ENCODE measurements at regions not wholly inside any gene's neighbourhood (a gene's known extent, or its start where the extent isn't known, plus 50 kb on each side); places are given as distances from the start of the nearest gene placed in this dataset.

DNA sequence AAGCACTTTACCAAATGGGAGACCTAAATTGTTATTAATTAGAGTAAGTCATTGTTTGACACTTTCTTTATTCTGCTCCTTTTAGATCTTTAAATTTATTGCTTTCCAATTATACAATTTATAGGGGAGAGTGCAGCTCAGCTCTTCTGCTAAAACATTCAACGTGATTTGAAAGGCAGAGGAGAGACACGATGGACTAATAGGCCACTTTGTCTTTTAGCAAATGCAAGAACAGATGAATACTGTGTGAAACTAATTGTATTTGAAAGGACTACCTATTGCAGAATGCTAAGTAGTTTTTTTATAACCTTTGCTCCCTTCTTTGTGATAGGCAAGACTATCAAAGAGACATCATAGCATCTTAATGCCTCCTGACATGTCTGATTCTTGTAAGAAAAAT, 320.4 kb upstream of the KLF3 start:
- DNase-seq (ENCODE audit: low read depth) = no peak
- no peak overlapping the region for H3K4me3 ChIP-seq (ENCODE audit: low read depth, low read length)
- TF ChIP-seq, protein P1, sequence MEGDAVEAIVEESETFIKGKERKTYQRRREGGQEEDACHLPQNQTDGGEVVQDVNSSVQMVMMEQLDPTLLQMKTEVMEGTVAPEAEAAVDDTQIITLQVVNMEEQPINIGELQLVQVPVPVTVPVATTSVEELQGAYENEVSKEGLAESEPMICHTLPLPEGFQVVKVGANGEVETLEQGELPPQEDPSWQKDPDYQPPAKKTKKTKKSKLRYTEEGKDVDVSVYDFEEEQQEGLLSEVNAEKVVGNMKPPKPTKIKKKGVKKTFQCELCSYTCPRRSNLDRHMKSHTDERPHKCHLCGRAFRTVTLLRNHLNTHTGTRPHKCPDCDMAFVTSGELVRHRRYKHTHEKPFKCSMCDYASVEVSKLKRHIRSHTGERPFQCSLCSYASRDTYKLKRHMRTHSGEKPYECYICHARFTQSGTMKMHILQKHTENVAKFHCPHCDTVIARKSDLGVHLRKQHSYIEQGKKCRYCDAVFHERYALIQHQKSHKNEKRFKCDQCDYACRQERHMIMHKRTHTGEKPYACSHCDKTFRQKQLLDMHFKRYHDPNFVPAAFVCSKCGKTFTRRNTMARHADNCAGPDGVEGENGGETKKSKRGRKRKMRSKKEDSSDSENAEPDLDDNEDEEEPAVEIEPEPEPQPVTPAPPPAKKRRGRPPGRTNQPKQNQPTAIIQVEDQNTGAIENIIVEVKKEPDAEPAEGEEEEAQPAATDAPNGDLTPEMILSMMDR (conservative IDR thresholded peaks at IDR 0.05; ENCODE audit: low read depth, low read length) = no peak

DNA sequence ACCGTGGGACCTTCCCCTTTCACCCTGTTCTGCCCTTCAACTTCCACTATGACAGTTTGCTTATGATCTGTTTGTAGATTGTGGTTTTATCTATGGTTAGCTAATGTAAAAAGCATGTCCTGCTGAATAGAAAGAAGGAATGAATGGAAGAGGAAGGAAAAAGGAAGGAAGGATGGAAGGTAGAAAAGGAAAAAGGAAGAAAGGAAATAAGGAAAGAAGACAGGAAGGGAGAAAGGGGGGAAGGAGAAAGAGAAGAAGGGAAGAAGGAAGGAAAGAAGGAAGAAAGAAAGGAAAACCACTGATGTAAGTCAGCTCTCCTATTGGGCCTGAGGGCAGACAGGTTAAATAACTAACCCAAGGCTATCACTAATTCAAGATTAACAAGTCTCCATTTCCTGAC, 319.1 kb upstream of the KLF3 start:
- TF ChIP-seq, protein P1 (conservative IDR thresholded peaks at IDR 0.05; ENCODE audit: low read depth, low read length) = no peak
- DNase-seq (ENCODE audit: low read depth) = no peak
- no peak overlapping the region for H3K4me3 ChIP-seq (ENCODE audit: low read depth, low read length)

DNA sequence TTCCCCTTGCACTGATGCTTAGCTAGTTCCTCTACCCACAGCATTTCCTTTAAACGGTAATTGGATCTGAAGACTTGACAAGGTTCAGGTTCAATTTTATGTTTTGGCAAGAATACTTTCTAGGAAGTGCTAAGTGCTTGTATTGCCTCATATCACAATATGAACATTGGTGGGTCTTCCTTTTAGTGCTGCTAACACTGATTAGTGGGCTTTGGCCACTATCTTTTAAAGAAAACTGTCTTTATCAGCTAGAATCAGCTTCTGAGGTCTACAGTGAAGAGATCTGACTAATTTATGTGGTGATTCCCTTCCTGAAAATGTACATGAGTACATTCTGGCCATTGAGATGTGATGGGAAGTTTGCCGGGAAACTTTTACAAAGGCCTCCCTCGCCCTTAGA, 316.7 kb upstream of the KLF3 start:
- TF ChIP-seq, protein P1 (conservative IDR thresholded peaks at IDR 0.05; ENCODE audit: low read depth, low read length) = no peak
- H3K4me3 ChIP-seq (ENCODE audit: low read depth, low read length) = no peak overlapping the region
- no peak for DNase-seq (ENCODE audit: low read depth)

GRCh38 chr4:38354421-38354820, 309.6 kb upstream of the KLF3 start:
- TF ChIP-seq, protein P1 (conservative IDR thresholded peaks at IDR 0.05; ENCODE audit: low read depth, low read length) = no peak
- no peak overlapping the region for H3K4me3 ChIP-seq (ENCODE audit: low read depth, low read length)
- DNase-seq (ENCODE audit: low read depth) = no peak

- TF ChIP-seq, protein P1 (conservative IDR thresholded peaks at IDR 0.05; ENCODE audit: low read depth, low read length) = no peak
- H3K4me3 ChIP-seq (ENCODE audit: low read depth, low read length) = no peak overlapping the region
- no peak for DNase-seq (ENCODE audit: low read depth)
Measured at GRCh38 chr4:38354872-38355271, 309.1 kb upstream of the KLF3 start.

DNA sequence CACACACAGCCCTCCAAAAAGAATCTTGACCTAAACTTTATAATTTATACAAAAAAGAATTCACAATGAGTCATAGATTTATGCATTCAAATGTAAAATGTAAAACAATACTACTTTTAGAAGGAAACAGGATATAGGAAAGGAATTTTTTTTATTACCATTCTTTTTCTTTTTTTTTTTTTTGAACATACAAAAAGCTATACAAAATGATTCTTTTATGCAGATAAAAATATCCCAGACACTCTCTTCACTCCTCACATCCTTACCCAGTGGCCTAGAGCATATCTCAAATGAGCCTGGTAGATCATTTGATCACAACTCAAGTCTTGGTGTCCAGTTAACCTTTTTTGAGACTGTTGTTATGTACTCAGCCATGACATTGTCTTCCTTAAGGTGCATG, 307.3 kb upstream of the KLF3 start:
- TF ChIP-seq, protein P1 (conservative IDR thresholded peaks at IDR 0.05; ENCODE audit: low read depth, low read length) = no peak
- no peak overlapping the region for H3K4me3 ChIP-seq (ENCODE audit: low read depth, low read length)
- DNase-seq (ENCODE audit: low read depth) = no peak

DNA sequence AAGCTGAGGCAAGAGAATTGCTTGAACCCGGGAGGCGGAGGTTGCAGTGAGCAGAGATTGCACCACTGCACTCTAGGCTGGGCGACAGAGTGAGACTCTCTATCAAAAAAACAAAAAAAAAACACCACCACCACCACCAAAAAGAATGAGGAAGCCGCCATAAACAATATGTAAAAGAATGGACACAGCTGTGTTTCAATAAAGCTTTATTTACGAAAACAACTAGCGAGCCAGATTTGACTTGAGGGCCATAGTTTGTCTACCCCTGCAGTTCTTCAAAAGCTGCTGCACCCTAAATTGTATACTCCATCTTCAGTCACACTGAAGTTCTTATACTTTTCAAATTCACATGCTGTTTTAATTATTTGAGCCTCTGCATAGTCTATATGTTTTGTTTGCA, 306.5 kb upstream of the KLF3 start:
- TF ChIP-seq, protein P1 (conservative IDR thresholded peaks at IDR 0.05; ENCODE audit: low read depth, low read length) = no peak
- DNase-seq (ENCODE audit: low read depth) = no peak
- H3K4me3 ChIP-seq (ENCODE audit: low read depth, low read length) = no peak overlapping the region
